KG1 (cell line): ENCODE measurements at regions not wholly inside any gene's neighbourhood (a gene's known extent, or its start where the extent isn't known, plus 50 kb on each side); places are given as distances from the start of the nearest gene placed in this dataset.

Source experiments
- DNase-seq: peaks from one replicate; lab custom pipeline; 2025; lab: John Stamatoyannopoulos, UW

GRCh38 chr4:181418496-181418895 is 824.7 kb upstream of the TENM3 start:
- DNase-seq = no peak

- no peak for DNase-seq
Observed at GRCh38 chr4:181420950-181421349, 822.3 kb upstream of the TENM3 start.

GRCh38 chr4:181424362-181425016 is 818.7 kb upstream of the TENM3 start:
- DNase-seq = no peak

GRCh38 chr4:181427076-181427475 is 816.1 kb upstream of the TENM3 start:
- no peak for DNase-seq

- no peak for DNase-seq
Observed at GRCh38 chr4:181431006-181431405, 812.2 kb upstream of the TENM3 start.

- no peak for DNase-seq
Observed at GRCh38 chr4:181431661-181432060, 811.5 kb upstream of the TENM3 start.

- no peak for DNase-seq
Observed at GRCh38 chr4:181432335-181432734, 810.9 kb upstream of the TENM3 start.

GRCh38 chr4:181437895-181438294 is 805.3 kb upstream of the TENM3 start:
- DNase-seq = no peak

GRCh38 chr4:181438641-181439040 is 804.6 kb upstream of the TENM3 start:
- no peak for DNase-seq

- DNase-seq = no peak
Observed at GRCh38 chr4:181443021-181443420, 800.2 kb upstream of the TENM3 start.

GRCh38 chr4:181465826-181466225 is 777.4 kb upstream of the TENM3 start:
- no peak for DNase-seq

- DNase-seq = no peak
Observed at GRCh38 chr4:181468451-181468850, 774.8 kb upstream of the TENM3 start.

- DNase-seq = no peak
Observed at GRCh38 chr4:181470306-181470705, 772.9 kb upstream of the TENM3 start.

- no peak for DNase-seq
Observed at GRCh38 chr4:181475359-181475758, 767.8 kb upstream of the TENM3 start.

- DNase-seq = no peak
Observed at GRCh38 chr4:181475781-181476507, 767.3 kb upstream of the TENM3 start.

GRCh38 chr4:181476508-181476890 is 766.7 kb upstream of the TENM3 start:
- DNase-seq = no peak

GRCh38 chr4:181477591-181477990 is 765.6 kb upstream of the TENM3 start:
- no peak for DNase-seq

GRCh38 chr4:181478656-181479055 is 764.5 kb upstream of the TENM3 start:
- DNase-seq = no peak

GRCh38 chr4:181479141-181479540 is 764.1 kb upstream of the TENM3 start:
- no peak for DNase-seq

- DNase-seq = no peak
Observed at GRCh38 chr4:181484396-181484795, 758.8 kb upstream of the TENM3 start.

GRCh38 chr4:181488926-181489325 is 754.3 kb upstream of the TENM3 start:
- DNase-seq = no peak

- no peak for DNase-seq
Observed at GRCh38 chr4:181498148-181498547, 745.1 kb upstream of the TENM3 start.

GRCh38 chr4:181502611-181503010 is 740.6 kb upstream of the TENM3 start:
- no peak for DNase-seq
